Ovary (tissue), 7 donors: ENCODE measurements at regions not wholly inside any gene's neighbourhood (a gene's known extent, or its start where the extent isn't known, plus 50 kb on each side); places are given as distances from the start of the nearest gene placed in this dataset.
"Not testable (repeated sequence)": the region's sequence is repeated elsewhere in the genome, so short reads cannot be mapped to it uniquely, and the experiment has no call there.

Experiments
- DNase-seq, 5 donors: peaks; one replicate each; pipeline ENCODE4 v3.0.0-alpha.2; 2019 to 2020
- H3K27ac ChIP-seq, 2 donors: fragments of 200-600 bp; one replicate each; pipeline versions ENCODE4 v1.5.1 to v1.8.0; 2019 to 2022
- H3K27me3 ChIP-seq: fragments of 200-600 bp; one replicate; pipeline ENCODE4 v1.8.0; 2022
- H3K36me3 ChIP-seq: fragments of 200-600 bp; sonication (generic); one replicate; pipeline ENCODE4 v1.5.1; 2019
- H3K4me1 ChIP-seq: one replicate; pipeline ENCODE4 v1.8.1; 2013; ENCODE audit warnings: mild to moderate bottlenecking, moderate library complexity; ENCODE audit not compliant: insufficient read depth
- H3K4me3 ChIP-seq: fragments of 200-600 bp; sonication (generic); one replicate; pipeline ENCODE4 v1.5.1; 2017
- H3K9me3 ChIP-seq, 2 donors: fragments of 200-600 bp in 1 of 2; sonication (generic) in 1 of 2; one replicate each; pipeline versions ENCODE4 v1.5.1 to v1.8.1; 2013 to 2019; ENCODE audit warnings: mild to moderate bottlenecking in 1 of 2, moderate library complexity in 1 of 2
- CTCF ChIP-seq, 3 donors: fragments of 450-650 bp in 2 of 3; fragments of 200-600 bp in 1 of 3; IDR thresholded peaks; one replicate each; pipeline versions ENCODE4 v1.5.1 to v1.8.0; 2016 to 2022; ENCODE audit warnings: antibody characterized with exemption in 3 of 3, mild to moderate bottlenecking in 1 of 3
- EP300 ChIP-seq: sonication (generic); formaldehyde crosslinking; IDR thresholded peaks from one replicate; pipeline ENCODE4 v1.6.1; 2017; ENCODE audit warnings: antibody characterized with exemption
- POLR2A ChIP-seq: fragments of 450-650 bp; IDR thresholded peaks from one replicate; pipeline ENCODE4 v1.6.1; 2017; ENCODE audit warnings: antibody characterized with exemption, mild to moderate bottlenecking, moderate library complexity
- WGBS, 3 donors: extraction: QIAGEN DNeasy Blood & Tissue Kit in 1 of 3; methylation state at CpG; one replicate each; pipeline versions ENCODE4 v1.1.5 to v1.1.7; 2013 to 2017; 5-methylcytosine and 5-hydroxymethylcytosine counted together
- intact Hi-C, 4 donors: fragments of 100-400 bp; cut with DNase I; formaldehyde crosslinking; loops; one replicate each; pipeline versions ENCODE4 v1.11.0 to v1.15.1; 2022 to 2023
- donor health status: DM: no; HTN: no; CAD: no; lungs with moderate emphysema.
- donor health status: DM: no; HTN: no; CAD: no.
- donor health status: Bipolar disorder and iron deficiency.
- donor health status: DM: no; HTN: no; CAD: no.
- donor health status: DM: yes; HTN: yes; CAD: no.

GRCh38 chr10:33483816-33484190 lies 149.3 kb upstream of the NRP1 start:
- H3K27ac ChIP-seq, result no peak overlapping the region
- intact Hi-C loops, result no loop called here
- H3K9me3 ChIP-seq, result no peaks in the 10 kb centered on the region
- no peaks in the 10 kb centered on the region for H3K36me3 ChIP-seq
- H3K27me3 ChIP-seq, result no peaks in the 10 kb centered on the region
- TF ChIP-seq CTCF (IDR thresholded peaks at IDR 0.05) (no peak), EP300 (no peak), POLR2A (no peak)
- 92 to 99% (median 96%) methylated on average over 3 of the region's 3 CpGs for WGBS, 3 donors
- H3K4me3 ChIP-seq, result no peak overlapping the region
- no peaks in the 10 kb centered on the region for H3K4me1 ChIP-seq
- no peak for DNase-seq

- intact Hi-C loops, result no loop called here
Measured at GRCh38 chr10:33483124-33483815, 148.8 kb upstream of the NRP1 start.

GRCh38 chr10:33482486-33482885 lies 148.0 kb upstream of the NRP1 start:
- H3K4me1 ChIP-seq, result no peaks in the 10 kb centered on the region
- H3K9me3 ChIP-seq, result no peaks in the 10 kb centered on the region
- intact Hi-C loops, result no loop called here
- 22 to 32% (median 23%) methylated on average over 5 of the region's 5 CpGs for WGBS, 3 donors
- no peak overlapping the region for H3K4me3 ChIP-seq
- TF ChIP-seq EP300 (no peak), POLR2A (no peak), CTCF (IDR thresholded peaks at IDR 0.05) (no peak)
- DNase-seq, result no peak
- H3K27me3 ChIP-seq, result no peaks in the 10 kb centered on the region
- no peaks in the 10 kb centered on the region for H3K36me3 ChIP-seq
- no peak overlapping the region for H3K27ac ChIP-seq

More at GRCh38 chr10:33483124-33483815, 148.8 kb upstream of the NRP1 start:
- H3K27me3 ChIP-seq, result no peaks in the 10 kb centered on the region
- TF ChIP-seq CTCF (IDR thresholded peaks at IDR 0.05), result no peak
- 73 to 78% (median 73%) methylated on average over 5 of the region's 5 CpGs for WGBS, 3 donors
- no peak for DNase-seq
- H3K9me3 ChIP-seq, result no peaks in the 10 kb centered on the region
- no peak overlapping the region for H3K4me3 ChIP-seq
- no peaks in the 10 kb centered on the region for H3K4me1 ChIP-seq
- H3K36me3 ChIP-seq, result no peaks in the 10 kb centered on the region
- H3K27ac ChIP-seq, result no peak overlapping the region

GRCh38 chr10:33481184-33481583 lies 146.7 kb upstream of the NRP1 start:
- Histone ChIP-seq H3K9me3 (no peaks in the 10 kb centered on the region), H3K27me3 (no peaks in the 10 kb centered on the region), H3K27ac (no peak overlapping the region), H3K36me3 (no peaks in the 10 kb centered on the region), H3K4me3 (no peak overlapping the region), H3K4me1 (no peaks in the 10 kb centered on the region)
- DNase-seq, result no peak
- TF ChIP-seq EP300 (no peak), CTCF (IDR thresholded peaks at IDR 0.05) (no peak), POLR2A (no peak)
- 78 to 100% (median 79%) methylated on average over 1 of the region's 1 CpG for WGBS, 3 donors
- intact Hi-C loops, result no loop called here

- H3K27ac ChIP-seq, DNase-seq, intact Hi-C loops, H3K27me3 ChIP-seq, H3K9me3 ChIP-seq, H3K4me1 ChIP-seq, H3K4me3 ChIP-seq, H3K36me3 ChIP-seq: not testable (repeated sequence)
- 95 to 99% (median 98%) methylated on average over 10 to 24 of the region's 24 CpGs for WGBS, 3 donors
Measured at GRCh38 chr10:33480417-33480816, 145.9 kb upstream of the NRP1 start.
